Retinal pigment epithelial cell (primary cell): ENCODE measurements at regions not wholly inside any gene's neighbourhood (a gene's known extent, or its start where the extent isn't known, plus 50 kb on each side); places are given as distances from the start of the nearest gene placed in this dataset.

ENCODE experiments used
- DNase-seq: peaks from one replicate; pipeline ENCODE4 v3.0.0-alpha.2; 2010; ENCODE audit warnings: low read depth
- H3K4me3 ChIP-seq: 2 replicates; pipeline ENCODE4 v1.5.1; 2011; ENCODE audit warnings: mild to moderate bottlenecking, low read length, control low read depth, moderate library complexity
- CTCF ChIP-seq: conservative IDR thresholded peaks from 2 replicates; pipeline ENCODE4 v1.5.1; 2011; ENCODE audit warnings: low read depth, low read length, control low read depth, inconsistent platforms

GRCh38 chr18:64436111-64436510 lies 287.2 kb upstream of the LINC00305 start:
- no peak for DNase-seq
- H3K4me3 ChIP-seq, result no peak overlapping the region
- no peak for TF ChIP-seq CTCF

- H3K4me3 ChIP-seq, result no peak overlapping the region
- no peak for TF ChIP-seq CTCF
These were observed 270.3 kb upstream of the LINC00305 start for GRCh38 chr18:64419156-64419555.

GRCh38 chr18:64416990-64417389 lies 268.1 kb upstream of the LINC00305 start:
- H3K4me3 ChIP-seq, result no peak overlapping the region
- no peak for TF ChIP-seq CTCF
- no peak for DNase-seq

More at GRCh38 chr18:64419156-64419555, 270.3 kb upstream of the LINC00305 start:
- no peak for DNase-seq

GRCh38 chr18:64415218-64415617 lies 266.3 kb upstream of the LINC00305 start:
- TF ChIP-seq CTCF, result no peak
- DNase-seq, result no peak
- no peak overlapping the region for H3K4me3 ChIP-seq

- no peak for DNase-seq
- no peak overlapping the region for H3K4me3 ChIP-seq
- TF ChIP-seq CTCF, result no peak
These were observed 261.8 kb upstream of the LINC00305 start for GRCh38 chr18:64410685-64411084.

GRCh38 chr18:64409511-64409910 lies 260.6 kb upstream of the LINC00305 start:
- no peak overlapping the region for H3K4me3 ChIP-seq
- peak; percentile 36 for TF ChIP-seq CTCF
- DNase-seq, result no peak

- no peak for DNase-seq
- H3K4me3 ChIP-seq, result no peak overlapping the region
- no peak for TF ChIP-seq CTCF
These were observed 258.7 kb upstream of the LINC00305 start for GRCh38 chr18:64407606-64408005.
